SK-N-MC (cell line): ENCODE measurements at regions not wholly inside any gene's neighbourhood (a gene's known extent, or its start where the extent isn't known, plus 50 kb on each side); places are given as distances from the start of the nearest gene placed in this dataset.
A peak's percentile ranks its signal among the peaks of the same experiment; 100 is the strongest.

Experiments
- DNase-seq: peaks from one replicate; pipeline ENCODE4 v3.0.0-alpha.2; 2011; ENCODE audit warnings: low read depth, low spot score
- H3K27ac ChIP-seq: fragments of 200-600 bp; sonication (generic); 2 replicates; pipeline ENCODE4 v1.5.1; 2016; ENCODE audit warnings: mixed run types
- H3K36me3 ChIP-seq: fragments of 200-600 bp; sonication (generic); 2 replicates; pipeline ENCODE4 v1.6.1; 2017; ENCODE audit warnings: antibody characterized with exemption, low read length, mixed read lengths; ENCODE audit not compliant: insufficient read depth
- H3K4me3 ChIP-seq: fragments of 200-600 bp; sonication (generic); 2 replicates; pipeline ENCODE4 v1.5.1; 2016
- H3K9ac ChIP-seq: fragments of 200-600 bp; sonication (generic); 2 replicates; pipeline ENCODE4 v1.8.0; 2017; ENCODE audit warnings: mixed run types, mixed read lengths; ENCODE audit not compliant: insufficient read length
- H3K9me3 ChIP-seq: fragments of 200-600 bp; sonication (generic); 2 replicates; pipeline ENCODE4 v1.6.1; 2017; ENCODE audit warnings: low read depth, mild to moderate bottlenecking, antibody characterized with exemption, low read length, moderate library complexity, mixed read lengths
- EZH2 ChIP-seq: fragments of 200-600 bp; sonication (generic); IDR thresholded peaks from one replicate; pipeline ENCODE4 v1.6.1; 2017; ENCODE audit warnings: antibody characterized with exemption
- FOXP2 ChIP-seq: optimal IDR thresholded peaks from 2 replicates; pipeline ENCODE3; 2011; ENCODE audit warnings: mild to moderate bottlenecking, moderate library complexity; ENCODE audit not compliant: insufficient read depth; ENCODE audit errors: extremely low read length, control extremely low read depth
- POLR2AphosphoS5 ChIP-seq: IDR thresholded peaks from 2 replicates; pipeline ENCODE4 v1.6.1; 2012; ENCODE audit warnings: mild to moderate bottlenecking, low read depth, low read length, borderline replicate concordance

DNA sequence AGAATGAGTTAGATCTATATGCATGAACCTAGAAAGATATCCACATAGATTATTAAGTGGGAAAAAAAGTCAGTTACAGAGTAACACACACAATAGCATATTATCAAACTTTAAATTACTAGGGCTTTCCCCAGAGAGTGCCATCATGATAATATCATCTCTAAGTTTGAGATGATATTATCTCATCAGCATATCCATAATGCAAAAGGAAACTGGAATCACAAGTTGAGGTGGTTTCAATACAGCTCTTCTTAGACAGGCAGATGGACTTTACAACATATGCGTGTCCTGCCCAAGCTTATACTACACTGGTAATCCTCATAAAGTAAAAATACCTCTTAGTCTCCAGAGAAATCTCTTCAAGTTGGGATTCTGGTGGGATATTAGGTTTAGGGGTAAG lies 236.2 kb upstream of the SERP2 start:
- no peak overlapping the region for H3K9ac ChIP-seq
- TF ChIP-seq POLR2AphosphoS5: no peak
- no peak for TF ChIP-seq FOXP2
- TF ChIP-seq EZH2: no peak
- no peak overlapping the region for H3K4me3 ChIP-seq
- no peak overlapping the region for H3K27ac ChIP-seq
- no peaks in the 10 kb centered on the region for H3K36me3 ChIP-seq
- H3K9me3 ChIP-seq: no peaks in the 10 kb centered on the region
- DNase-seq: no peak

DNA sequence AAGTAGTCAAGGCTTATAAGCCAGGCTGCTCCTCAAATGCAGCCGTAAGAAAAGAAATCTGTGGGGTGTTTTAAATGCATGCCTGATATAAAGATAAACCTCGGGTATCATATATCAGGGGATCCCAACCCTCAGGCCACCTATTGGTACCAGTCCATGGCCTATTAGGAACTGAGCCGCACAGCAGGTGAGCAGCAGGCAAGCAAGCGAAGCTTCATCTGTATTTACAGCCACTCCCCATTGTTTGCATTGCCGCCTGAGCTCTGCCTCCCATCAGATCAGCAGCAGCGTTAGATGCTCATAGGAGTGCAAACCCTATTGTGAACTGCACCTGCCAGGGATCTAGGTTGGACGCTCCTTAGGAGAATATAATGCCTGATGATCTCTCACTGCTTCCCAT lies 233.5 kb upstream of the SERP2 start:
- TF ChIP-seq POLR2AphosphoS5 (no peak), FOXP2 (no peak), EZH2 (no peak)
- H3K27ac ChIP-seq: no peak overlapping the region
- H3K36me3 ChIP-seq: no peaks in the 10 kb centered on the region
- H3K9me3 ChIP-seq: no peaks in the 10 kb centered on the region
- no peak overlapping the region for H3K9ac ChIP-seq
- no peak for DNase-seq
- H3K4me3 ChIP-seq: no peak overlapping the region

DNA sequence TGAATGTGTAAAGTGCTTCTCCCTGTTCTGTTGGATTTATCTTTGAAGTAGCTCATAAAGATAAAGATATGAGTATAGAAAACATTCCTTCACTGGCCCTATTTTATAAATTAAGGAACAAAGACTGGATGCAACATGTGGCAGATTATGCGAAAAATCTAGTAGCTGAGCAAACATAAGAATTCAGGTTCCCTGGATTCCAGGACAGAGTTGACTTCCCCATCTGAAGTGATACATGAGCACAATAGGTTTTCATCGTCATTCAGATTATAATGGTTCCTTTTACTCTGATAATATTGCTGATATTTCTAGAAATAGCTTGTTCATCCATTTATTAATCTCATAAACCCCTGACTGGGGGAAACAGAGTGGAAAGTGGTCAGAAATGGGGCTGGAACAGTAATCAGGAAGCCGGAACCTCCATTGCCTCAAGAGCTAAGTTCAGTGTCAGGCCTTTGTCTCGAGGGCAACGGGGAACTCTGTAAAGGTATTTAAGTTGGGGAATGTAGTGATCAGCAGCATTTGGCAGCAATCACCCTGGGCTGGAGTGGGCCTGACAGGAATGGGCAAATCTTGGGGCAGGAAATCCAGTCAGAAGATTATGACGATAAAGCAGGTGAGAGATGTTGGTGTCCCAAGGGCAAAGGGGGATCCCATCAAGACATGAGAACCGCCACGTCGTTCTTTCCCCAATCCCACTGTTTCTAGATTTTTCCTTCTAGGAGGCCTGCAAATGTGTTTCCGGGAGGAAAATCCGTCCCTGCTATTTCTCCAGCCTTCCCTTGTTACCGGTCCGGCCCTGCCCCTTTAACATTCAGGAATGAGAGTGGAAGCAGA lies 232.5 kb upstream of the SERP2 start:
- H3K27ac ChIP-seq: peak overlapping the region; percentile 74
- no peaks in the 10 kb centered on the region for H3K36me3 ChIP-seq
- H3K4me3 ChIP-seq: peak overlapping the region; percentile 79
- peak overlapping the region; percentile 98 for H3K9ac ChIP-seq
- H3K9me3 ChIP-seq: no peaks in the 10 kb centered on the region
- DNase-seq: no peak
- no peak for TF ChIP-seq POLR2AphosphoS5
- no peak for TF ChIP-seq FOXP2
- TF ChIP-seq EZH2: no peak

DNA sequence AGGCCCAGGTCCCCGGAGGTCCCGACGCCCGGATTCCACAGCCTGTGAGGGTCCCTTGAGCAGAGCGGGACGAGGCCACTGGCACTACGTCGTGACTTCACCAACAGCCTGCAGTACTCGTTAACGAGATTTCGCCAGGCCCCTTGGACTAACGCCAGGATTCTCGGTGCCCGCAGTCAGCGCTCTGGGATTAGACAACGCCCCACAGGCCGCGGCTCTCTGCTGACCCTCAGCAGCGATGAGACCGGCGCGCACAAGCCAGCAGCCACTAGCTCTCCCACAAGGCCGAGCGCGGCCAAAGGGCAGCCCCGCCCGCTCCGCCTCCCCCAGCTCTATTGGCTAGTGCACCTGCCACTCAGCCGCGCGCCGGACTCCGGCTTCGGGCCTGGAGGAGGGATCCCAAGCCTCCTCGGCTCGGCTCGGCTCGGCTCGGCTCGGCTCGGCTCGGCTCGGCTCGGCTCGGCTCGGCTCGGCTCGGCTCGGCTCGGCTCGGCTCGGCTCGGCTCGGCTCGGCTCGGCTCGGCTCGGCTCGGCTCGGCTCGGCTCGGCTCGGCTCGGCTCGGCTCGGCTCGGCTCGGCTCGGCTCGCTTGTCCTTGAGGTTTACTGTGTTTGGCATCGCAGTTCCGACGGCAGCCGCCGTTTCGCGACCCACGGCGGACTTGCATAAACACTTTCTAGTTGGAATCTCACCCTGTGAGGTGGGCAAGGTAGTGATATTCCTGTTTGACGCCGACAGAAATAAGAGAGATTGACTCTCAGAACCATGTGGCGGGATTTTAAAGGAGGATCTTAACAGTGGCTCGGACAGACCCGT lies 231.7 kb upstream of the SERP2 start:
- no peak for DNase-seq
- peak; percentile 92 for TF ChIP-seq POLR2AphosphoS5
- no peak for TF ChIP-seq FOXP2
- no peaks in the 10 kb centered on the region for H3K9me3 ChIP-seq
- peak overlapping the region; percentile 81 for H3K4me3 ChIP-seq
- H3K36me3 ChIP-seq: no peaks in the 10 kb centered on the region
- H3K9ac ChIP-seq: peak overlapping the region; percentile 98
- peak overlapping the region; percentile 74 for H3K27ac ChIP-seq

DNA sequence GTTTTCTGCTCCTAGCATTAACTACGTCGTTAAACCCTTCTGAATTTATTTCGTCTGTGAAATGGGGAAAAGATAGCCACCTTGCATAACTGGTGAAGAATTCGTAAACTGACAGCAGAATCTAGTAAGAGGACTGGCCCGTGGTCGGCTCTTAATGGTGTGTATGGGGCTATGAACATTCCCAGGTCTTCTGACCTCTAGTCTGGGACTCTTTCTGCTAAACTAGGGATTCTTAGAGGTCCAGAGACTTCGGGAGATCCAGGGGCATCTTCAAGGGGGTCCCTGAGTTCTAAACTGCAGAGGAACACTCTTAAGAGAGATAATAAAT lies 231.1 kb upstream of the SERP2 start:
- no peak for TF ChIP-seq FOXP2
- no peak for TF ChIP-seq EZH2
- no peak for TF ChIP-seq POLR2AphosphoS5
- no peak for DNase-seq
- Histone ChIP-seq H3K27ac (peak overlapping the region; percentile 25; the same call in 1 of the 2 replicates), H3K9me3 (no peaks in the 10 kb centered on the region), H3K36me3 (no peaks in the 10 kb centered on the region), H3K9ac (peak overlapping the region; percentile 92), H3K4me3 (peak overlapping the region; percentile 81)

DNA sequence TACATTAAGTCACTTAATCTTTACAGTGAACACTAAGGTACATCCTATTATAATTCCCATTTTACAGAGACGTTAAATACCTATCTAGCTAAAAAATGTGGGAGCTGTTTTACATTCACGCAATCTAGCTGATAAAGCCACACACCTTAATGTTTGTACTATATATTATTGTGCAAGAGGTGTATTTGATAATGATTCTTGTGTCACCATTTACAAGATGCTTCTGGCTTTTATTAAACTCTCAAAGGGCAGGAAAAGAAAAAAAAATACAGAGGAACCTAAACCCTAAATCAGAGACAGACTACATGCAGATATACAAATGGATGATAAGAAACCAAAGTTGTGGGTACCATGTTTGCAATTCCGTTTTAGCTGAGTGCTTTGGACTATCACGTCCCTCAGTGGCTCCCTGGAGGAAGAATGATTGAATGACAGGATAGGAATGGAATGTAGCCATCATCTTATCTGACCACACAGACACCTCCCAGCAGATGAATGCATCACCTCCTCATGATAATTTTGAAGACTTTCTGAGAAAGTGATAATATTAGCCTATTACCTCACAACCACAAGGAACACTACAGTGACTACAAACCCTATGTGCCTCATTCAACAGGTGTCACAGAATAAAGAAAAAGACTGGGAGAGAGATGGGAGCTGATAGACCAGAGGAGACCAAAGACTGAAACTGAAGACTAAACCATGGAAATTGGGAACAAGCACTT lies 230.5 kb upstream of the SERP2 start:
- DNase-seq: no peak
- H3K27ac ChIP-seq: no peak overlapping the region
- peak overlapping the region; percentile 81 for H3K4me3 ChIP-seq
- H3K9ac ChIP-seq: peak overlapping the region; percentile 92
- H3K9me3 ChIP-seq: no peaks in the 10 kb centered on the region
- no peaks in the 10 kb centered on the region for H3K36me3 ChIP-seq
- TF ChIP-seq POLR2AphosphoS5: no peak
- no peak for TF ChIP-seq EZH2
- no peak for TF ChIP-seq FOXP2

DNA sequence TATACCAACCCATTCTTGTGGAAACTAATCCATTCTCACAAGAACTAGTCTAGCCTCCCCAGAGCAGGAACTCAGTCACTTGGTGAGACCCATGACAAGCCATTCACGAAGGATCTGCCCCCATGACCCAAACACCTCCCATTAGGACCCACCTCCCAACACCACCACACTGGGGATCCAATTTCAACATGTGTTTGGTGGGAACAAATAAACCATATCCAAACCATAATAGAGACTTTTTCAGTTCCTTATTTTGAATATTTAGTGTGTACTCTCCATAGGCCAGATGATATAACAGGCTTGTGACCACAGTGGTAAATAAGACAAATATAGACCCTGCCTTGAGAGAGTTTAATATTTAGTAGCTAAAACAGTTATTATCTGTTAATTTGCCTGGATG lies 227.5 kb upstream of the SERP2 start:
- no peak overlapping the region for H3K4me3 ChIP-seq
- H3K9me3 ChIP-seq: no peaks in the 10 kb centered on the region
- no peak for DNase-seq
- H3K27ac ChIP-seq: no peak overlapping the region
- TF ChIP-seq EZH2 (no peak), FOXP2 (no peak), POLR2AphosphoS5 (no peak)
- H3K36me3 ChIP-seq: no peaks in the 10 kb centered on the region
- H3K9ac ChIP-seq: no peak overlapping the region

DNA sequence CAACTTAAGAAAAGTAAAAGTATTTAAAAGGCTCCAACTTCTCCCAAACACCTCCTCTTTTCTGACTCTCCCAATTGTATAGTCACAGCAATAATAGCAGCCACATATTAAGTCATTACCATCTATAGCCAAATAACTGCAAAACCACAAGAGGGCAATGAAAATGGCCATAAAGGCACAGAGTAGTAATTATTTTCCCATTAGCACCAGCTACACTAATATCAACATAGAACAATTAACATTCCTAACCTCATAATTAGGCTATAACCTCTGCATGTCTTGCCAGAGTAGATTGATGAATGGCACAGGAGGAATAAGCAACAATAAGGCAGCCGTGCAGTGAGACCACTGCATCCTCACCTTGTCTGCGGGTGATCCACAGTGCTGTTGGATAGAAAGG lies 226.4 kb upstream of the SERP2 start:
- H3K9ac ChIP-seq: no peak overlapping the region
- H3K4me3 ChIP-seq: no peak overlapping the region
- no peak overlapping the region for H3K27ac ChIP-seq
- DNase-seq: no peak
- no peaks in the 10 kb centered on the region for H3K9me3 ChIP-seq
- TF ChIP-seq POLR2AphosphoS5: no peak
- no peak for TF ChIP-seq EZH2
- no peak for TF ChIP-seq FOXP2
- no peaks in the 10 kb centered on the region for H3K36me3 ChIP-seq
